ENCODE measurements at regions not wholly inside any gene's neighbourhood (a gene's known extent, or its start where the extent isn't known, plus 50 kb on each side); places are given as distances from the start of the nearest gene placed in this dataset.

DNA sequence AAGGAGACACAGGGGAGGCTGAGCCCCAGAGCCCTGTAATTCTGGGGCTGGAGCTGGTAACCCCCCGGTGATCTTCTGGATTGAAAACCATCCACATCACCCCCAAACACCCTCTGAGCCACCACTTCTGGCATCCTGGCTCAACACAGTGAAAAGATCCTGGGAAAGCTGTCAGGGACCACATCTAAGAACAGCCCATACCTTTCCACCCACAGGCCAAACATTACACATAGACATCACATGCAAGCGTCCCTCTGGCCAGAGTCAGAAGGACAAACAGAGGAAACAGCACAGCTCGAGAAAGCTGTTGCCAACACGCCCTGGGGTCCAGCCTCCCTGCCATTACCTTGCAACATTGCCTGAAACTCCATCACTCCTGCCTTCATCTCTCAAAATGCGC lies 469.5 kb downstream of the SOX6 start:
- TF ChIP-seq, protein P1, sequence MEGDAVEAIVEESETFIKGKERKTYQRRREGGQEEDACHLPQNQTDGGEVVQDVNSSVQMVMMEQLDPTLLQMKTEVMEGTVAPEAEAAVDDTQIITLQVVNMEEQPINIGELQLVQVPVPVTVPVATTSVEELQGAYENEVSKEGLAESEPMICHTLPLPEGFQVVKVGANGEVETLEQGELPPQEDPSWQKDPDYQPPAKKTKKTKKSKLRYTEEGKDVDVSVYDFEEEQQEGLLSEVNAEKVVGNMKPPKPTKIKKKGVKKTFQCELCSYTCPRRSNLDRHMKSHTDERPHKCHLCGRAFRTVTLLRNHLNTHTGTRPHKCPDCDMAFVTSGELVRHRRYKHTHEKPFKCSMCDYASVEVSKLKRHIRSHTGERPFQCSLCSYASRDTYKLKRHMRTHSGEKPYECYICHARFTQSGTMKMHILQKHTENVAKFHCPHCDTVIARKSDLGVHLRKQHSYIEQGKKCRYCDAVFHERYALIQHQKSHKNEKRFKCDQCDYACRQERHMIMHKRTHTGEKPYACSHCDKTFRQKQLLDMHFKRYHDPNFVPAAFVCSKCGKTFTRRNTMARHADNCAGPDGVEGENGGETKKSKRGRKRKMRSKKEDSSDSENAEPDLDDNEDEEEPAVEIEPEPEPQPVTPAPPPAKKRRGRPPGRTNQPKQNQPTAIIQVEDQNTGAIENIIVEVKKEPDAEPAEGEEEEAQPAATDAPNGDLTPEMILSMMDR (IDR thresholded peaks at IDR 0.05) = no peak
- TF ChIP-seq POLR2A (IDR thresholded peaks at IDR 0.05) = no peak
